SK-MEL-5 (cell line): ENCODE measurements at regions not wholly inside any gene's neighbourhood (a gene's known extent, or its start where the extent isn't known, plus 50 kb on each side); places are given as distances from the start of the nearest gene placed in this dataset.

Source experiments
- DNase-seq: peaks from one replicate; pipeline ENCODE4 v3.0.0-alpha.2; 2016; ENCODE audit warnings: low read depth, low spot score
- in situ Hi-C: cut with HindIII; loops from 2 replicates; pipeline ENCODE4 v1.10.0; 2016; ENCODE audit warnings: low sequenced_read_pairs, high pct_unique_total_duplicates, low pct_unique_long_range_greater_than_20kb

GRCh38 chr2:7264791-7265190, 347.6 kb downstream of the RNF144A start:
- in situ Hi-C loops: no loop called here
- DNase-seq: no peak

GRCh38 chr2:7265286-7265685, 348.1 kb downstream of the RNF144A start:
- in situ Hi-C loops: no loop called here
- no peak for DNase-seq

- no peak for DNase-seq
- in situ Hi-C loops: no loop called here
Measured at GRCh38 chr2:7269106-7269643, 352.0 kb downstream of the RNF144A start.

GRCh38 chr2:7270011-7270431, 352.8 kb downstream of the RNF144A start:
- in situ Hi-C loops: no loop called here
- DNase-seq: no peak

- in situ Hi-C loops: no loop called here
- DNase-seq: no peak
Measured at GRCh38 chr2:7272210-7272609, 355.0 kb downstream of the RNF144A start.

- in situ Hi-C loops: no loop called here
Measured at GRCh38 chr2:7278984-7279383, 361.8 kb downstream of the RNF144A start.

GRCh38 chr2:7279421-7279949, 362.3 kb downstream of the RNF144A start:
- in situ Hi-C loops: no loop called here
- no peak for DNase-seq

More at GRCh38 chr2:7278984-7279383, 361.8 kb downstream of the RNF144A start:
- no peak for DNase-seq

- in situ Hi-C loops: no loop called here
- DNase-seq: no peak
Measured at GRCh38 chr2:7280790-7281189, 363.6 kb downstream of the RNF144A start.

- DNase-seq: no peak
- in situ Hi-C loops: no loop called here
Measured at GRCh38 chr2:7281231-7282201, 364.3 kb downstream of the RNF144A start.

GRCh38 chr2:7286120-7286519, 368.9 kb downstream of the RNF144A start:
- no peak for DNase-seq
- in situ Hi-C loops: no loop called here

GRCh38 chr2:7288484-7288883, 371.3 kb downstream of the RNF144A start:
- in situ Hi-C loops: no loop called here
- DNase-seq: no peak

- no peak for DNase-seq
- in situ Hi-C loops: no loop called here
Measured at GRCh38 chr2:7289697-7290096, 372.5 kb downstream of the RNF144A start.

GRCh38 chr2:7292154-7292691, 375.0 kb downstream of the RNF144A start:
- DNase-seq: peak; percentile 4

GRCh38 chr2:7309582-7309981, 392.4 kb downstream of the RNF144A start:
- in situ Hi-C loops: no loop called here
- DNase-seq: no peak

More at GRCh38 chr2:7292154-7292691, 375.0 kb downstream of the RNF144A start:
- in situ Hi-C loops: no loop called here

GRCh38 chr2:7324706-7325105, 407.5 kb downstream of the RNF144A start:
- no peak for DNase-seq
- in situ Hi-C loops: no loop called here

GRCh38 chr2:7325186-7325585, 408.0 kb downstream of the RNF144A start:
- no peak for DNase-seq
- in situ Hi-C loops: no loop called here

GRCh38 chr2:7329465-7329864, 412.3 kb downstream of the RNF144A start:
- in situ Hi-C loops: no loop called here
- no peak for DNase-seq

GRCh38 chr2:7333189-7333765, 416.1 kb downstream of the RNF144A start:
- no peak for DNase-seq
- in situ Hi-C loops: no loop called here
